Thyroid gland (tissue), 4 donors: ENCODE measurements at regions not wholly inside any gene's neighbourhood (a gene's known extent, or its start where the extent isn't known, plus 50 kb on each side); places are given as distances from the start of the nearest gene placed in this dataset.

Experiments
- DNase-seq, 2 donors: peaks; one replicate each; pipeline ENCODE4 v3.0.0-alpha.2; 2019
- H3K27ac ChIP-seq, 3 donors: fragments of 200-600 bp; sonication (generic); 1 replicate in 2 of 3; 2 replicates in 1 of 3; pipeline ENCODE4 v1.5.1; 2016 to 2019; ENCODE audit warnings: mild to moderate bottlenecking in 1 of 3, moderate library complexity in 1 of 3
- H3K27me3 ChIP-seq: fragments of 200-600 bp; sonication (generic); one replicate; pipeline ENCODE4 v1.5.1; 2019
- H3K36me3 ChIP-seq, 2 donors: fragments of 200-600 bp; sonication (generic); one replicate each; pipeline ENCODE4 v1.5.1; 2016 to 2019
- H3K4me1 ChIP-seq, 2 donors: fragments of 200-600 bp; sonication (generic); one replicate each; pipeline ENCODE4 v1.5.1; 2017 to 2019
- H3K4me3 ChIP-seq, 3 donors: fragments of 200-600 bp; sonication (generic); replicated peaks in 1 of 3; 1 replicate in 2 of 3; 2 replicates in 1 of 3; pipeline ENCODE4 v1.5.1; 2016; ENCODE audit warnings: mild to moderate bottlenecking in 1 of 3
- H3K9me3 ChIP-seq: fragments of 200-600 bp; sonication (generic); one replicate; pipeline ENCODE4 v1.5.1; 2017
- CTCF ChIP-seq, 6 experiments: fragments of 200-600 bp in 3 of 6; fragments of 450-650 bp in 3 of 6; sonication (generic) in 3 of 6; IDR thresholded peaks; one replicate each; pipeline ENCODE4 v1.5.1; 2016 to 2019; ENCODE audit warnings: antibody characterized with exemption in 6 of 6, mild to moderate bottlenecking in 2 of 6, inconsistent platforms in 1 of 6, moderate library complexity in 1 of 6
- POLR2A ChIP-seq, 2 donors: fragments of 450-650 bp; IDR thresholded peaks; one replicate each; pipeline ENCODE4 v1.6.1; 2017; ENCODE audit warnings: antibody characterized with exemption in 2 of 2, mild to moderate bottlenecking in 2 of 2, moderate library complexity in 1 of 2
- WGBS, 2 donors: methylation state at CpG; one replicate each; pipeline ENCODE4 v1.1.5; 2017; 5-methylcytosine and 5-hydroxymethylcytosine counted together
- intact Hi-C: fragments of 100-400 bp; cut with DNase I; formaldehyde crosslinking; loops from one replicate; pipeline ENCODE4 v1.15.1; 2023

GRCh38 chr11:81359476-81359875 is 1374.2 kb downstream of the FAM181B start:
- Histone ChIP-seq H3K27ac (no peak overlapping the region), H3K9me3 (no peaks in the 10 kb centered on the region), H3K27me3 (no peaks in the 10 kb centered on the region), H3K4me3 (no peak overlapping the region), H3K4me1 (no peaks in the 10 kb centered on the region), H3K36me3 (no peaks in the 10 kb centered on the region)
- no peak for DNase-seq
- intact Hi-C loops: no loop called here
- WGBS, 2 donors: 83 to 88% methylated on average over 6 of the region's 6 CpGs
- TF ChIP-seq CTCF (IDR thresholded peaks at IDR 0.05) (no peak), POLR2A (IDR thresholded peaks at IDR 0.05) (no peak)

- H3K27ac ChIP-seq: no peak overlapping the region
- H3K4me1 ChIP-seq: no peaks in the 10 kb centered on the region
- intact Hi-C loops: no loop called here
- DNase-seq: no peak
- H3K9me3 ChIP-seq: no peaks in the 10 kb centered on the region
- TF ChIP-seq CTCF (IDR thresholded peaks at IDR 0.05) (no peak), POLR2A (IDR thresholded peaks at IDR 0.05) (no peak)
- no peaks in the 10 kb centered on the region for H3K36me3 ChIP-seq
- 78 to 80% methylated on average over 6 of the region's 6 CpGs for WGBS, 2 donors
- no peaks in the 10 kb centered on the region for H3K27me3 ChIP-seq
- no peak overlapping the region for H3K4me3 ChIP-seq
These were observed 1388.1 kb downstream of the FAM181B start for GRCh38 chr11:81345609-81346008.

GRCh38 chr11:81342966-81343365 is 1390.7 kb downstream of the FAM181B start:
- no peaks in the 10 kb centered on the region for H3K4me1 ChIP-seq
- no peak overlapping the region for H3K27ac ChIP-seq
- TF ChIP-seq CTCF (IDR thresholded peaks at IDR 0.05): no peak
- TF ChIP-seq POLR2A (IDR thresholded peaks at IDR 0.05): no peak
- no peaks in the 10 kb centered on the region for H3K9me3 ChIP-seq
- H3K4me3 ChIP-seq: no peak overlapping the region
- H3K36me3 ChIP-seq: no peaks in the 10 kb centered on the region
- H3K27me3 ChIP-seq: no peaks in the 10 kb centered on the region
- no peak for DNase-seq
- intact Hi-C loops: no loop called here

- H3K9me3 ChIP-seq: no peaks in the 10 kb centered on the region
- intact Hi-C loops: no loop called here
- H3K27ac ChIP-seq: no peak overlapping the region
- no peaks in the 10 kb centered on the region for H3K36me3 ChIP-seq
- no peaks in the 10 kb centered on the region for H3K27me3 ChIP-seq
- no peak for DNase-seq
- TF ChIP-seq CTCF (IDR thresholded peaks at IDR 0.05) (no peak), POLR2A (IDR thresholded peaks at IDR 0.05) (no peak)
- H3K4me3 ChIP-seq: no peak overlapping the region
- 92 to 93% methylated on average over 1 of the region's 1 CpG for WGBS, 2 donors
- H3K4me1 ChIP-seq: no peaks in the 10 kb centered on the region
These were observed 1393.4 kb downstream of the FAM181B start for GRCh38 chr11:81340225-81340624.

- H3K27me3 ChIP-seq: no peaks in the 10 kb centered on the region
- 62 to 68% methylated on average over 2 of the region's 2 CpGs for WGBS, 2 donors
- H3K27ac ChIP-seq: no peak overlapping the region
- TF ChIP-seq POLR2A (IDR thresholded peaks at IDR 0.05): no peak
- TF ChIP-seq CTCF (IDR thresholded peaks at IDR 0.05): no peak
- no peak for DNase-seq
- H3K4me1 ChIP-seq: no peaks in the 10 kb centered on the region
- intact Hi-C loops: no loop called here
- no peaks in the 10 kb centered on the region for H3K36me3 ChIP-seq
- no peak overlapping the region for H3K4me3 ChIP-seq
- H3K9me3 ChIP-seq: no peaks in the 10 kb centered on the region
These were observed 1394.1 kb downstream of the FAM181B start for GRCh38 chr11:81339521-81339920.
